Neural cell (in vitro differentiated cells): ENCODE measurements at regions not wholly inside any gene's neighbourhood (a gene's known extent, or its start where the extent isn't known, plus 50 kb on each side); places are given as distances from the start of the nearest gene placed in this dataset.
A peak's percentile ranks its signal among the peaks of the same experiment; 100 is the strongest.
"Not testable (repeated sequence)": the region's sequence is repeated elsewhere in the genome, so short reads cannot be mapped to it uniquely, and the experiment has no call there.

ENCODE experiments used
- H2AFZ ChIP-seq: fragments of 200-600, 300-800 bp; sonication (generic), shearing (Covaris generic); 2 replicates; pipeline ENCODE4 v1.6.0; 2014; ENCODE audit warnings: low read depth, mild to moderate bottlenecking, antibody characterized with exemption, low read length, moderate library complexity
- H3F3A ChIP-seq: fragments of 200-600 bp; shearing (Covaris generic); 2 replicates; pipeline ENCODE4 v1.6.1; 2016; ENCODE audit warnings: mild to moderate bottlenecking, moderate library complexity, mixed read lengths, antibody characterized with exemption, low read length; ENCODE audit not compliant: insufficient read depth, poor library complexity, severe bottlenecking
- H3K27ac ChIP-seq: fragments of 200-600, 300-800 bp; sonication (generic), shearing (Covaris generic); 2 replicates; pipeline ENCODE4 v1.5.1; 2014; ENCODE audit warnings: mild to moderate bottlenecking, low read length, moderate library complexity
- H3K27me3 ChIP-seq: fragments of 300-800, 200-600 bp; sonication (generic), shearing (Covaris generic); 2 replicates; pipeline ENCODE4 v1.6.0; 2014; ENCODE audit warnings: mild to moderate bottlenecking, low read depth, low read length, moderate library complexity; ENCODE audit not compliant: insufficient read depth
- H3K36me3 ChIP-seq: fragments of 300-800, 200-600 bp; sonication (generic), shearing (Covaris generic); 2 replicates; pipeline ENCODE4 v1.5.1; 2014; ENCODE audit warnings: mild to moderate bottlenecking, antibody characterized with exemption, low read length, moderate library complexity; ENCODE audit not compliant: insufficient read depth
- H3K4me2 ChIP-seq: fragments of 300-800, 200-600 bp; sonication (generic), shearing (Covaris generic); 2 replicates; pipeline ENCODE4 v1.6.0; 2014; ENCODE audit warnings: mild to moderate bottlenecking, low read length
- H3K4me3 ChIP-seq: fragments of 300-800, 200-600 bp; sonication (generic), shearing (Covaris generic); 2 replicates; pipeline ENCODE4 v1.5.1; 2014; ENCODE audit warnings: mild to moderate bottlenecking, low read length, moderate library complexity
- H3K79me2 ChIP-seq: fragments of 200-600 bp; shearing (Covaris generic); replicated peaks from 2 replicates; pipeline ENCODE4 v1.6.0; 2014; ENCODE audit warnings: mild to moderate bottlenecking, low read length, moderate library complexity; ENCODE audit not compliant: insufficient read depth
- H3K9ac ChIP-seq: fragments of 300-800, 200-600 bp; sonication (generic), shearing (Covaris generic); 2 replicates; pipeline ENCODE4 v1.6.1; 2016; ENCODE audit warnings: mild to moderate bottlenecking, low read length, mixed read lengths
- H3K9me2 ChIP-seq: fragments of 200-600 bp; shearing (Covaris generic); 2 replicates; pipeline ENCODE4 v1.6.1; 2016; ENCODE audit warnings: mild to moderate bottlenecking, low read length, mixed read lengths; ENCODE audit not compliant: insufficient read depth
- H3K9me3 ChIP-seq: fragments of 200-600, 300-800 bp; sonication (generic), shearing (Covaris generic); 2 replicates; pipeline ENCODE4 v1.6.1; 2016; ENCODE audit warnings: mild to moderate bottlenecking, mixed run types, low read length, moderate library complexity, mixed read lengths
- H4K20me1 ChIP-seq: fragments of 200-600 bp; shearing (Covaris generic); 2 replicates; pipeline ENCODE4 v1.6.1; 2016; ENCODE audit warnings: mild to moderate bottlenecking, mixed run types; ENCODE audit not compliant: insufficient read depth
- EP300 ChIP-seq: fragments of 450-650 bp; conservative IDR thresholded peaks from 2 replicates; pipeline ENCODE4 v1.6.1; 2014; ENCODE audit warnings: antibody characterized with exemption, mild to moderate bottlenecking, moderate library complexity; ENCODE audit not compliant: poor library complexity, severe bottlenecking
- EZH2 ChIP-seq: fragments of 200-600, 300-800 bp; shearing (Covaris generic), sonication (generic); IDR thresholded peaks from 2 replicates; pipeline ENCODE4 v1.6.1; 2014; ENCODE audit warnings: antibody characterized with exemption, low read length, borderline replicate concordance, mild to moderate bottlenecking; ENCODE audit not compliant: insufficient read depth, poor library complexity, severe bottlenecking
- MXI1 ChIP-seq: fragments of 450-650 bp; conservative IDR thresholded peaks from 2 replicates; pipeline ENCODE4 v1.6.1; 2014; ENCODE audit warnings: antibody characterized with exemption, mild to moderate bottlenecking; ENCODE audit not compliant: poor library complexity, severe bottlenecking
- POLR2AphosphoS5 ChIP-seq: IDR thresholded peaks from 2 replicates; pipeline ENCODE4 v1.6.1; 2012
- RAD21 ChIP-seq: fragments of 450-650 bp; conservative IDR thresholded peaks from 2 replicates; pipeline ENCODE4 v1.6.1; 2014; ENCODE audit warnings: antibody characterized with exemption, mild to moderate bottlenecking, moderate library complexity
- SMC3 ChIP-seq: fragments of 450-650 bp; conservative IDR thresholded peaks from 2 replicates; pipeline ENCODE4 v1.6.1; 2014; ENCODE audit warnings: antibody characterized with exemption, mild to moderate bottlenecking, moderate library complexity; ENCODE audit not compliant: poor library complexity
- TAF1 ChIP-seq: IDR thresholded peaks from 2 replicates; pipeline ENCODE4 v1.6.1; 2012; ENCODE audit warnings: low read depth
- TF ChIP-seq, protein P1 (sequence below): IDR thresholded peaks from 2 replicates; pipeline ENCODE4 v1.6.1; 2012; ENCODE audit warnings: borderline replicate concordance
- TF ChIP-seq, protein P2 (sequence below): fragments of 450-650 bp; IDR thresholded peaks from 2 replicates; pipeline ENCODE4 v1.5.1; 2014; ENCODE audit warnings: antibody characterized with exemption, mild to moderate bottlenecking, moderate library complexity; ENCODE audit not compliant: poor library complexity, severe bottlenecking

DNA sequence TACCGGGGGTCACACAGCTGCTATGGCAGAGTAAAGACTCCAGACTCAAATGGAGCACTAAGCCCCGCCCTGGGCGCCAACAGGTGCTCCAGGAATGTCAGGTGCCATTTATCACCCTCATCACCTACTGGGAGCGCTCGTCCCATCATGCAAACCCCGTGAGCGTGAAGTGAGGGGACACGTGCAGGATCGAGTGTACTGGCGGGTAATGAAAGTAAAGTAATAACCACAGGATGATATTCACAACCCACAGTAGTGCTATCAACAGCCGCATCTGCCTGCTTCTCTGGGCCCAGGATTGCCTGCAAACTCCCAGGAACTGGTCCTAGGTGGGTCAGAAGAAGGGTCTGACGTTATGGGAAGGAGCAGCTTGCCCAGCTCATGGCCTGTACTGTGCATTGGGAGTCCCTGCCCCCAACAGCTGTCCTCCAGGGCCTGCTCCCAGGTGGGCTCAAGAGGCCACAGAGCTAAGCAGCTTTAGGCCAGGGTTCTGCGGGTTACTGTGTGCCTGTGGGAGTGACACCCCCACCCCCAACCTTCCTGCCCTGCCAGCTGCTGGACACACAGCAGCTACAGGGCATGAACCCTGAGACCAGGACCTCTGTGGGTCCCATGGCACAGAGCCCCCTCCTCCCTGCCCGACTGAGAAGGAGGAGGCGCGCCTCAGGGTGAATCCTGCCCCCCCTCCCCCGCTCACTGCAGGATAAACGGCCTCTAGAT, 120.5 kb upstream of the SULF2 start:
- Histone ChIP-seq H3K9me2 (no peaks in the 10 kb centered on the region), H2AFZ (no peak overlapping the region), H3K36me3 (no peaks in the 10 kb centered on the region), H4K20me1 (no peaks in the 10 kb centered on the region), H3K27me3 (no peaks in the 10 kb centered on the region), H3K9me3 (no peaks in the 10 kb centered on the region), H3F3A (no peaks in the 10 kb centered on the region), H3K9ac (peak overlapping the region; percentile 50), H3K4me3 (peak overlapping the region; percentile 40), H3K4me2 (peak overlapping the region; percentile 7), H3K79me2 (no peaks in the 10 kb centered on the region), H3K27ac (peak overlapping the region; percentile 80)
- TF ChIP-seq SMC3 (no peak), RAD21 (no peak), TAF1 (no peak), EP300 (no peak), POLR2AphosphoS5 (no peak), EZH2 (no peak), MXI1 (no peak)
- TF ChIP-seq, protein P1, sequence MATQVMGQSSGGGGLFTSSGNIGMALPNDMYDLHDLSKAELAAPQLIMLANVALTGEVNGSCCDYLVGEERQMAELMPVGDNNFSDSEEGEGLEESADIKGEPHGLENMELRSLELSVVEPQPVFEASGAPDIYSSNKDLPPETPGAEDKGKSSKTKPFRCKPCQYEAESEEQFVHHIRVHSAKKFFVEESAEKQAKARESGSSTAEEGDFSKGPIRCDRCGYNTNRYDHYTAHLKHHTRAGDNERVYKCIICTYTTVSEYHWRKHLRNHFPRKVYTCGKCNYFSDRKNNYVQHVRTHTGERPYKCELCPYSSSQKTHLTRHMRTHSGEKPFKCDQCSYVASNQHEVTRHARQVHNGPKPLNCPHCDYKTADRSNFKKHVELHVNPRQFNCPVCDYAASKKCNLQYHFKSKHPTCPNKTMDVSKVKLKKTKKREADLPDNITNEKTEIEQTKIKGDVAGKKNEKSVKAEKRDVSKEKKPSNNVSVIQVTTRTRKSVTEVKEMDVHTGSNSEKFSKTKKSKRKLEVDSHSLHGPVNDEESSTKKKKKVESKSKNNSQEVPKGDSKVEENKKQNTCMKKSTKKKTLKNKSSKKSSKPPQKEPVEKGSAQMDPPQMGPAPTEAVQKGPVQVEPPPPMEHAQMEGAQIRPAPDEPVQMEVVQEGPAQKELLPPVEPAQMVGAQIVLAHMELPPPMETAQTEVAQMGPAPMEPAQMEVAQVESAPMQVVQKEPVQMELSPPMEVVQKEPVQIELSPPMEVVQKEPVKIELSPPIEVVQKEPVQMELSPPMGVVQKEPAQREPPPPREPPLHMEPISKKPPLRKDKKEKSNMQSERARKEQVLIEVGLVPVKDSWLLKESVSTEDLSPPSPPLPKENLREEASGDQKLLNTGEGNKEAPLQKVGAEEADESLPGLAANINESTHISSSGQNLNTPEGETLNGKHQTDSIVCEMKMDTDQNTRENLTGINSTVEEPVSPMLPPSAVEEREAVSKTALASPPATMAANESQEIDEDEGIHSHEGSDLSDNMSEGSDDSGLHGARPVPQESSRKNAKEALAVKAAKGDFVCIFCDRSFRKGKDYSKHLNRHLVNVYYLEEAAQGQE = no peak
- TF ChIP-seq, protein P2, sequence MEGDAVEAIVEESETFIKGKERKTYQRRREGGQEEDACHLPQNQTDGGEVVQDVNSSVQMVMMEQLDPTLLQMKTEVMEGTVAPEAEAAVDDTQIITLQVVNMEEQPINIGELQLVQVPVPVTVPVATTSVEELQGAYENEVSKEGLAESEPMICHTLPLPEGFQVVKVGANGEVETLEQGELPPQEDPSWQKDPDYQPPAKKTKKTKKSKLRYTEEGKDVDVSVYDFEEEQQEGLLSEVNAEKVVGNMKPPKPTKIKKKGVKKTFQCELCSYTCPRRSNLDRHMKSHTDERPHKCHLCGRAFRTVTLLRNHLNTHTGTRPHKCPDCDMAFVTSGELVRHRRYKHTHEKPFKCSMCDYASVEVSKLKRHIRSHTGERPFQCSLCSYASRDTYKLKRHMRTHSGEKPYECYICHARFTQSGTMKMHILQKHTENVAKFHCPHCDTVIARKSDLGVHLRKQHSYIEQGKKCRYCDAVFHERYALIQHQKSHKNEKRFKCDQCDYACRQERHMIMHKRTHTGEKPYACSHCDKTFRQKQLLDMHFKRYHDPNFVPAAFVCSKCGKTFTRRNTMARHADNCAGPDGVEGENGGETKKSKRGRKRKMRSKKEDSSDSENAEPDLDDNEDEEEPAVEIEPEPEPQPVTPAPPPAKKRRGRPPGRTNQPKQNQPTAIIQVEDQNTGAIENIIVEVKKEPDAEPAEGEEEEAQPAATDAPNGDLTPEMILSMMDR = no peak

DNA sequence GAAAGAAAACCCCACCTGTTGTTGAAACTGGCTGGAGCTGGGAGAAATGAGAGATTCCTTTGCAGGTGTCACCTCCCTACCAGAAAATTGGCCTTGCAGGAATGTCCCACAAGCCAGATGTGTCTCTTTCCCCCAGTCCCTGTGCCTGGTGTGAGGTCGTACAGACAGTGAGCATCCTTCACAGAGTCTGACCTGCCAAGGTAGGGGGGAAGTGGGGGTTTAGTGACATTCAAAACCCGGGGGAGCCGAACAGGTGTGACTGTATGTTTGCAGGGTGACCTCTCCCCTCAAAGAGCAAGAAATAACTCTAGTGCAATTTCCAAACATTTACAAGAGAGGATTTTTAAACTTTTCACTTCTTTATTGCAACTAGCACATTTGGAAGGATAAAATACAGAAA, 117.7 kb upstream of the SULF2 start:
- not testable (repeated sequence) for H3K9me3 ChIP-seq, H4K20me1 ChIP-seq, H3K4me3 ChIP-seq, H3K4me2 ChIP-seq, H3K36me3 ChIP-seq, H3K79me2 ChIP-seq, H3K27me3 ChIP-seq, H3K9ac ChIP-seq, H3K9me2 ChIP-seq, H3K27ac ChIP-seq, H2AFZ ChIP-seq, H3F3A ChIP-seq

DNA sequence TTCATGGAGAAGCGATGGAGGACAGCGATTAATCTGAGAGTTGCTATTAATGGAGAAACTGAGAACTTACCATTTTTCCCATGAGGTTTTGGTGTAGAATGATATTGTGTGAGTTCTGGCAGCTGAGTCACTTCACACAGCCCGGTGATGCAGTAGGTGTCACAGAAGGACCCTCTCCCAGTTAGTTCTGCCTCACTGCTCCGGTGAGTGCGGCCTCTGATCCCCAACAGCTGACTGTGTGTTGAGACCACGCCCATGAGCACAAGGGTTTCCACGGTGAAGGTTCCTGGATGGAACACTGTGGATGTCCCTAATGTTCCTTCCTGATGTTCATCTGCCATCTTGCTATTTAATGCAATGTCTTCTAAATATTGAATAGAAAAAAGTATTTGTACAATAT, 114.0 kb upstream of the SULF2 start:
- H3K4me3 ChIP-seq = not testable (repeated sequence)

More for the DNA sequence above, 114.0 kb upstream of the SULF2 start:
- H3K27me3 ChIP-seq, H4K20me1 ChIP-seq, H3F3A ChIP-seq, H3K36me3 ChIP-seq, H3K27ac ChIP-seq, H3K79me2 ChIP-seq, H3K9me3 ChIP-seq, H3K9me2 ChIP-seq, H2AFZ ChIP-seq, H3K4me2 ChIP-seq, H3K9ac ChIP-seq: not testable (repeated sequence)
